HL-60 (cell line): ENCODE measurements at regions not wholly inside any gene's neighbourhood (a gene's known extent, or its start where the extent isn't known, plus 50 kb on each side); places are given as distances from the start of the nearest gene placed in this dataset.

Experiments
- DNase-seq, 2 experiments: peaks; one replicate each; pipeline ENCODE4 v3.0.0-alpha.2; 2010 to 2020; ENCODE audit warnings: low read depth in 1 of 2, low spot score in 1 of 2
- H3K27ac ChIP-seq: fragments of 250-450 bp; sonication (Bioruptor Pico); replicated peaks from 2 replicates; pipeline ENCODE4 v1.5.1; 2020; ENCODE audit warnings: mild to moderate bottlenecking, moderate library complexity
- H3K27me3 ChIP-seq: fragments of 250-450 bp; sonication (Bioruptor Pico); 2 replicates; pipeline ENCODE4 v1.5.1; 2021; ENCODE audit warnings: mild to moderate bottlenecking, moderate library complexity; ENCODE audit not compliant: insufficient read depth, poor library complexity, severe bottlenecking
- H3K4me3 ChIP-seq: replicated peaks from 2 replicates; pipeline ENCODE4 v1.5.1; 2011; ENCODE audit warnings: mild to moderate bottlenecking, control low read depth, low read length; ENCODE audit not compliant: insufficient read depth
- CTCF ChIP-seq: IDR thresholded peaks from one replicate; pipeline ENCODE4 v1.5.1; 2011; ENCODE audit warnings: low read length, control low read depth, inconsistent platforms; ENCODE audit not compliant: insufficient read depth
- GABPA ChIP-seq: IDR thresholded peaks from 2 replicates; pipeline ENCODE4 v1.6.1; 2012; ENCODE audit warnings: low read depth
- POLR2AphosphoS5 ChIP-seq: IDR thresholded peaks from 2 replicates; pipeline ENCODE4 v1.6.1; 2012; ENCODE audit warnings: low read depth
- SPI1 ChIP-seq: IDR thresholded peaks from 2 replicates; pipeline ENCODE4 v1.6.1; 2012; ENCODE audit warnings: low read depth, mild to moderate bottlenecking, borderline replicate concordance
- TF ChIP-seq, protein P1 (sequence below): IDR thresholded peaks from 2 replicates; pipeline ENCODE4 v1.6.1; 2012; ENCODE audit warnings: low read depth; ENCODE audit not compliant: insufficient replicate concordance

- H3K27me3 ChIP-seq = no peaks in the 10 kb centered on the region
- TF ChIP-seq POLR2AphosphoS5 (no peak), GABPA (no peak), SPI1 (no peak), CTCF (no peak)
- TF ChIP-seq, protein P1, sequence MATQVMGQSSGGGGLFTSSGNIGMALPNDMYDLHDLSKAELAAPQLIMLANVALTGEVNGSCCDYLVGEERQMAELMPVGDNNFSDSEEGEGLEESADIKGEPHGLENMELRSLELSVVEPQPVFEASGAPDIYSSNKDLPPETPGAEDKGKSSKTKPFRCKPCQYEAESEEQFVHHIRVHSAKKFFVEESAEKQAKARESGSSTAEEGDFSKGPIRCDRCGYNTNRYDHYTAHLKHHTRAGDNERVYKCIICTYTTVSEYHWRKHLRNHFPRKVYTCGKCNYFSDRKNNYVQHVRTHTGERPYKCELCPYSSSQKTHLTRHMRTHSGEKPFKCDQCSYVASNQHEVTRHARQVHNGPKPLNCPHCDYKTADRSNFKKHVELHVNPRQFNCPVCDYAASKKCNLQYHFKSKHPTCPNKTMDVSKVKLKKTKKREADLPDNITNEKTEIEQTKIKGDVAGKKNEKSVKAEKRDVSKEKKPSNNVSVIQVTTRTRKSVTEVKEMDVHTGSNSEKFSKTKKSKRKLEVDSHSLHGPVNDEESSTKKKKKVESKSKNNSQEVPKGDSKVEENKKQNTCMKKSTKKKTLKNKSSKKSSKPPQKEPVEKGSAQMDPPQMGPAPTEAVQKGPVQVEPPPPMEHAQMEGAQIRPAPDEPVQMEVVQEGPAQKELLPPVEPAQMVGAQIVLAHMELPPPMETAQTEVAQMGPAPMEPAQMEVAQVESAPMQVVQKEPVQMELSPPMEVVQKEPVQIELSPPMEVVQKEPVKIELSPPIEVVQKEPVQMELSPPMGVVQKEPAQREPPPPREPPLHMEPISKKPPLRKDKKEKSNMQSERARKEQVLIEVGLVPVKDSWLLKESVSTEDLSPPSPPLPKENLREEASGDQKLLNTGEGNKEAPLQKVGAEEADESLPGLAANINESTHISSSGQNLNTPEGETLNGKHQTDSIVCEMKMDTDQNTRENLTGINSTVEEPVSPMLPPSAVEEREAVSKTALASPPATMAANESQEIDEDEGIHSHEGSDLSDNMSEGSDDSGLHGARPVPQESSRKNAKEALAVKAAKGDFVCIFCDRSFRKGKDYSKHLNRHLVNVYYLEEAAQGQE = no peak
- H3K4me3 ChIP-seq = no peak overlapping the region
- no peak overlapping the region for H3K27ac ChIP-seq
- DNase-seq = no peak
These were observed 86.7 kb upstream of the FZD10 start for GRCh38 chr12:130075497-130076076.

DNA sequence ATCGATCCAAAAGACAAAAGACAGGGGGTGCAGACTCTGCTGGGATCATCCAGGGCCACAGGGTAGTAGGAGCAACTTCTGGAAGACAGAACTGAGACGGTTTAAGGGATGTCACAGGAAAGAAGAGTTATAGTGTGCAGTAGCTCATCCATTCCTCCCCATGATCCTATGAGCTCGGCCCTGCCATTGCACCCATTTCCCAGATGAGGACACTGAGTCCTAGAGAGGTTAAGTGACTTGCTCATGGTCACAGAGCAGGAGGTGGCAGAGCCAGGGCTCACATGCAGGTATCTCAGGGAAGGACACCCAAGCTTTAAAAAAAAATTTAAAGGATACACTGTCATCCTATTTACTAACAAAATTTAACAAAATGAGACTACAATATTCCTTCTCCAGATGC is 86.1 kb upstream of the FZD10 start:
- DNase-seq = no peak
- TF ChIP-seq SPI1 (no peak), GABPA (no peak), CTCF (no peak), POLR2AphosphoS5 (no peak)
- TF ChIP-seq, protein P1 = no peak
- H3K4me3 ChIP-seq = no peak overlapping the region
- no peaks in the 10 kb centered on the region for H3K27me3 ChIP-seq
- no peak overlapping the region for H3K27ac ChIP-seq

GRCh38 chr12:130076752-130077151 is 85.5 kb upstream of the FZD10 start:
- H3K27me3 ChIP-seq = no peaks in the 10 kb centered on the region
- TF ChIP-seq GABPA (no peak), CTCF (no peak)
- no peak overlapping the region for H3K27ac ChIP-seq
- DNase-seq = no peak
- H3K4me3 ChIP-seq = no peak overlapping the region

GRCh38 chr12:130078852-130079251 is 83.4 kb upstream of the FZD10 start:
- DNase-seq = no peak
- Histone ChIP-seq H3K4me3 (no peak overlapping the region), H3K27me3 (no peaks in the 10 kb centered on the region), H3K27ac (no peak overlapping the region)
- TF ChIP-seq SPI1 = no peak
- TF ChIP-seq, protein P1 = no peak
- TF ChIP-seq GABPA = no peak
- no peak for TF ChIP-seq CTCF
- TF ChIP-seq POLR2AphosphoS5 = no peak
